AG08396 (cell line): ENCODE measurements at regions not wholly inside any gene's neighbourhood (a gene's known extent, or its start where the extent isn't known, plus 50 kb on each side); places are given as distances from the start of the nearest gene placed in this dataset.

Experiments used
- DNase-seq: peaks from one replicate; pipeline ENCODE4 v3.0.0; 2012; ENCODE audit warnings: low spot score, mixed read lengths

DNA sequence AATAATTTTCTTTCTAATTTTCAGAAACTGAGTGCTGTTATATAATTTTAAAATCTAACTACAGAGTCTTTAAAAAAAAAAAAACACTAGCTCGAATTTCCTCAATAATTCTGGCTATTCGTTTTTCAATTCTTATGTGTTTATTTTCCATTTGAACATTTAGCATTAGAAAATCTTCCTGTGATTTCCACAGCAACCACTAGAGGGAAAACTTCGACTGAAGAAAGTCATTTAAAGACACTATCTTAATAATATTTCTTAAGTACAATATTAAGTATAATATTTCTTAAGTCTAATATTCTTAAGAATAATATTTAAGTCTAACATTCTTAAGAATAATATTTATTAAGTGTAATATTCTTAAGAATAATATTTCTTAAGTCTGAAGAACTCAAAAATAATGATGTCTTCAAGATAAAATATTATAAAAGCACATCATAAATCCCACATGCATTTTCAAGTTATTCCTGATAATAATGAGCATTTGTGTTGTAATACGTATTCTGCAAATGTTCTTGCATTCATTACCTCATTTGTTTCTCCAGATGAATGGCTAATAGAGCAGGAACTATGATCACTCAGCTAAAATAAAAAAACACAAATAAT lies 118.4 kb upstream of the WDR17 start:
- DNase-seq: no peak

DNA sequence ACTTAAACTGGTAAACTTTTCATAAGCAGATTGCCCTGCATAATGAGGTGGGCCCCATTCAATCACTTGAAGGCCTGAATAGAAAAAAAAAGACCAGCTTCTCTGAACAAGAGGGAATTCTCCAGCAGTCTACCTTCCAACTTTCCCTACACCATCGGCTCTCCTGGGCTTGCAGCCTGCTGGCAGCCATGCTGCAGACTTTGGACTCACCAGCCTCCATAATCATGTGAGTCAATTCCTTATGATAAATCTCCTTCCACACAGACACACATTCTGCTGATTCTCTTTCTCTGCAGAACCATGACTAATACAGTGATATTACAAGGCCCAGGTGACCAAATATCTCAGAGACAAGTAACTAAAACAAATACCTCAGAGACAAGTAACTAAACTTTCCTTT lies 113.8 kb upstream of the WDR17 start:
- no peak for DNase-seq

DNA sequence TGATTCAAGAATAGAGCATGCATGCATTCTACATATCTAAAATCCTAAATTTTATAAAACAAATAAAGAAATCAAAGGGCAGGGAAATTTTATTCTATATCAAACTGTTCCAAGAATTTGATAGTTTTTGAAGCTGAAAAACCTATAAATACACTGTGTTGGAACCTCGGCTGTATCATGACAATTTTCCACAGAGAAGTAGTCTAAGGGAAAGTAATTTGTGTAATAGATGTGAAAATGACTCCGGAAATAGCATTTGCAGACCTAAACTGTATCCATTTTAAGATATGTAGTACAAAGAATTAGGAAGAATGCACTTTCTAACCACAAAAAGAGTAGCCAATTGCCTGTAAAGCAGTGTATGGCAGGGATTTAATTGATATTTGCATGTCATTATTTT lies 112.5 kb upstream of the WDR17 start:
- DNase-seq: no peak

DNA sequence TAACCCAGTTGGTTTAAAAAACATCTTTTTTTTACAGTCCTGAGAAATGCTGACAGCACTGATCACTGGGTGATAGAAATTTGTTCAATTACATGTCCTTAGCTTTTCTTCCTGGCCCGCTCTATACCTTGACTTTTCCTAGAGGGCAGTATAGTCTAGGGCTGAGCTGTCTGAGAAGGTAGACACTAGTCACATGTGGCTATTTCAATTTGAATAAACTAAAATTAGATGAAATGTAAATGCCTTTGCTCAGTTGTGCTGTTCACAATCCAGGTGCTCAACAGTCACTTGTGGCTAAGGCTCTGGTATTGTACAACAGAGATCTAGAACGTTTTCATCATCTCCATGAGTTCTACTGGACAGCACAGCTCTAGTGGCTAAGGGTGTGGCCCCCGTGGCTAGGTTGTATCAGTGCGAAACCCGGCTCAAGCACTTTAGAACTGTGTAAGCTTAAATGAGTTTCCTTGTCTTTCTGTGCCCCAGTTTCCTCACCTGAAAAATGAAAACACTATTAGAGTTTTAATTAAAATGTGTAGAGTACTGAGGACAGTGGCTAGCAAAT lies 111.6 kb upstream of the WDR17 start:
- no peak for DNase-seq

GRCh38 chr4:175954685-175955084 lies 111.0 kb upstream of the WDR17 start:
- DNase-seq: no peak

GRCh38 chr4:175961604-175962003 lies 104.0 kb upstream of the WDR17 start:
- DNase-seq: no peak

- DNase-seq: no peak
Measured at GRCh38 chr4:175970072-175970471, 95.6 kb upstream of the WDR17 start.

- no peak for DNase-seq
Measured at GRCh38 chr4:175970724-175971123, 94.9 kb upstream of the WDR17 start.

DNA sequence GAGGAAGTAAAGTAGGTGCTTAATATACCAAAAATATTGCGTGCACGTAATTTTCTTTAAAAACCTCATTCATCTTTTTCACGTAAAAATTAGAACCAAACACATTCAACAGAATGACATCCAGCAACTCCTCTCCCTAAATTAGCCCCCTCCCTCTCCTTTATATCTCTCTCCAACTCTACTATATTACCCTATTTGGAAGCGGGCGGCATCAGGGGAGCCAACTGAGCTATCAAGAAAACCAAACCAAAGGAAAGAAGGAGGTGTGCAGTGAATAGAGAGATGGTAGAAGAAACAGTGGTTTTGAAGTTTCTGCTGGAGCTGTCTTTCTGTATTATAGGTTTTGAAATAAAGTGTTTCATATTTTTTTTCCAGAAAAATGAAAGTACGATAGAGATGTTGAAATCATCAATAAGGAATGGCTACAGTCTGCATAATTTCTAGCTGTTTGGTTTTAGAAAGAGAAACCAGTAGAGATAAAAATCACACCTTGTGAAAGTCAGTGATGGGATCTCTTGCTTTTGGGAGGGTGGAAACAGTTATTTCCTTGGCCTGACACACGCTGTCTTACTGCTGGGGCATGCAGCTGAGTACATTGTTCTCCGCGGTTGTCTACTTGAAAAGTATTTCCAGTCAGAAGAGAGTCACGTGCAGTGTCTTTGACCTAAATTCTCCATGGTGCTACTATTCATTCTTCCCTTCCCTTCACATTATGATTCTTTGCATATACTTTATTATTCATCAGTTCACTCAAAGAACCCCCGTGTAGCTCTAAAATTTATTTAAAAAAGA lies 94.1 kb upstream of the WDR17 start:
- no peak for DNase-seq

- DNase-seq: no peak
Measured at GRCh38 chr4:175973027-175973923, 92.4 kb upstream of the WDR17 start.

DNA sequence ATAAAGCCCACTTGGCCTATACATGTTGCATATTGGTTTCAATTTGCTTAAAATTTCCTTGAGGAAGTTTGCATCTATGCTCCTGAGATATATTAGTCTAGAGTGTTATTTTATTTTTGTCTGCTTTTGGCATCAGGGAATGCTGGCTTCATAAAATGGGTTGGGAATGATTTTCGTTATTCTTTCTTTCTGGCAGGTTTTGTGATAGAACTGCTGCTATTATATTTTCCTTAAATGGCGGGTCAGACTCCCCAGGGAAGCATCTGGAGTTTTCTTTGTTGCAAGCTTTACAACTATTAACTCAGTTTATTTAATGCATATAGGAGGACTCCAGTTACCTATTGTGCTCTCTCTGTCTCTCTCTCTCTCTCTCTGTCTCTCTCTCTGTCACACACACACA lies 82.0 kb upstream of the WDR17 start:
- DNase-seq: no peak

GRCh38 chr4:175986668-175987067 lies 79.0 kb upstream of the WDR17 start:
- DNase-seq: no peak

DNA sequence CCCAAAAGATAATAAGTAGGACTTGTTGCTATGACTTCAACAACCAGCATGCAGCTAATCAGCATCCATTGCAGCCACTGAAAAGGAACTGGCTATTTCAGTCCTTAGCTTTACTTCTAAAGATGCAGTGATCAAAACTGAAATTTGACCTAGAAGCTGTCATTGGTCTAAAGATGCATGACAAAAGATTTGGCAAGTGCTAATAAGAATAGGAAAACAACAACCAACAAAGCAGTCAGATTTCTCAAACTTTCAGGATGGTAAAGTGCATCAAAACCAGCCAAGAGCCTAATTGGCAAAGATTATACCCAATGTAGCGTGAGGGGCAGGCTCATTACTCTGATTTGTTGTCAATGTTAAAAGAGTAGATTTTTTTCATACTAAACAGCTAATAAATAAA lies 77.1 kb upstream of the WDR17 start:
- DNase-seq: no peak

DNA sequence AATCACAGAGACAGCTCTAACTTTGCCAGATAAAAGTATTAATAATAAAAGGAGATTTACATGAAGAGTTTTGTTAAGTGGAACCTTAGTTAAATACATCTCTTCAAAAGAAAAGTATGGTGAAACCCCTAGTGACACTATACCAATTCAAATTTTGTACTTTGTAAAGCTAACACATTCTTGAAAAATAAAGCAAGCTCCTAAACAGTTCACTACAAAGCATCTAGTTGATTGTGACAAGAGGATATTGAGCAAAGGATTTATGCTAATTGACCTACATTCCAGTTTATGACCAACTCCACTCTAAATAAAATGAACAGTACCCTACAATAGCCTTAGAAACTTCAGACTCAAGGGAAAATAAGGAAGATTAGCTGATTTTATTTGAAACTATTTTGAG lies 69.4 kb upstream of the WDR17 start:
- no peak for DNase-seq

DNA sequence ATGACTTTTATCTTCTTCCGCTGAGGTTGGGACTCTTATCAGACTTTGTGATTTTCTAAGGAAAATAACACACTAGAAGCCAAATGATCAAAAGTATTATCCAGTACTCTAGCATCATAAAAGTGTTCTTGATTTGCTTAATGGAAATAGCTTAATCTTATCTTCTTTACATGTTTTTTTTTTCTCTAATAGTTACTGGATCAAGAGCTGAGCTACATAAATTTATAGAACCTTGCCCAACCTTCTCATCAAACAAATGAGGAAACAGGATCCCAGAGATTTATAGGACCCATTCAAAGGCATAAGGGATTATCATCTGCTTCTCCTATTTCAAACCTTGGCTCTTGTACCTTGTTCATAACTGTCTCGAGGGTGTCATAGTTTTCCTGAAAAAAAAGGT lies 68.3 kb upstream of the WDR17 start:
- no peak for DNase-seq

DNA sequence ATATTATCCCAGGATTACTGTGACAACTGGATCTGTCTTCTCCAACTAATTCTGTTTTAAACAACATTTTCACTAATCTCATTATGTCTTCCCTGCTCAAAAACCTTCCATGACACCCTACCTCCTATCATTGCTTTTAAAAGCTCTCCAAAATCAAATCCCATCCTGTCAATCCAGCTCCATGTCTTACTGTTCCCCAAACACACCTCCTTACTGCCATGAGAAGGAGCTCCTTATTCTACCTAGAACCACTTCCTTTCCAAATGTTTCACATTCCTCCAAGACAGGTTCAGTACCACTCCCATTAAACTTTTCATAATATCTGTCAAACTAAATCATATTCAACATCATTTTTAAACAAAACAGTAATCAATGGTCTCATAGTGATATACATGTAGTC lies 66.9 kb upstream of the WDR17 start:
- DNase-seq: no peak

GRCh38 chr4:175999944-176000343 lies 65.7 kb upstream of the WDR17 start:
- no peak for DNase-seq

DNA sequence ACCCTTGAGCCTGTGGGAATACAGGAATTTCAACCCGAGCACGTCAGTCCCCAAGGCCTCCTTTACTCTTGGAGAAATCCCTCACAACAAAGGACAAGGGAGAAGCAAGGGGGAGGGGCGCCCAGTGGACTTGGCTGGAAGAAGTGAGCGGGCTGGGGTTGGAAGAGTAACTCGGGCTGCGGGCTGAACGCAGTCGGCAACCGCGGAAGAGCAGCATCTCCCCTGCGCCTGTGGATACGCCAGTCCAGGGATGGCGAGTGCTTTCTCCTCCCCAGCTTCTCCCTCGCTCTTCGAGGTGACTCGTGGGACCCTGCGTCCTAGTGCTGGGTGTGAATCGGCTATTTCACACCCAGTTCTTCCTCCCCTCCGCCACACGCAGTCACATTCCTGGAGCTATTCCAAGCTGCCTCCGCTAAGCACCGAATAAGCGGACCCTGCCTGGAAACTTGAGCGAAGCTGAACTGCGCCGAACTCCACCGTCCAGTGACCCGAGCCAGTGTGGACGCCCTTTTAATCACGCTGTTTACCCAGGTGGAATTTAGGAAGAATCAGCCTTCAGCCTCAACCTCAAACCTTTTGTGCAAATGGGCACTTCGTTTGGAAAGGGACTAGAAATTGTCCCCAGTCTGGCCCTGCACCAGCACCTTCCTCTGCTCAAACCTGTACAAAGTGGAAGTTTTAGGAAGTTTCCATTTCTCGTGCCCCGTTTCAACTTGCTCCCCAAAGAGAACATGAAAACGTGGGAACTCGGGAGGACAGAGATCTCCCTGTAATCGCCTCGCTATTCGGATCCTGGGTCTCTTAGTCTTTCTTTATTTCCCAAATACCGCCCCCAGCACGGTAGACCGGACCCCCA lies 64.3 kb upstream of the WDR17 start:
- peak; percentile 18 for DNase-seq

DNA sequence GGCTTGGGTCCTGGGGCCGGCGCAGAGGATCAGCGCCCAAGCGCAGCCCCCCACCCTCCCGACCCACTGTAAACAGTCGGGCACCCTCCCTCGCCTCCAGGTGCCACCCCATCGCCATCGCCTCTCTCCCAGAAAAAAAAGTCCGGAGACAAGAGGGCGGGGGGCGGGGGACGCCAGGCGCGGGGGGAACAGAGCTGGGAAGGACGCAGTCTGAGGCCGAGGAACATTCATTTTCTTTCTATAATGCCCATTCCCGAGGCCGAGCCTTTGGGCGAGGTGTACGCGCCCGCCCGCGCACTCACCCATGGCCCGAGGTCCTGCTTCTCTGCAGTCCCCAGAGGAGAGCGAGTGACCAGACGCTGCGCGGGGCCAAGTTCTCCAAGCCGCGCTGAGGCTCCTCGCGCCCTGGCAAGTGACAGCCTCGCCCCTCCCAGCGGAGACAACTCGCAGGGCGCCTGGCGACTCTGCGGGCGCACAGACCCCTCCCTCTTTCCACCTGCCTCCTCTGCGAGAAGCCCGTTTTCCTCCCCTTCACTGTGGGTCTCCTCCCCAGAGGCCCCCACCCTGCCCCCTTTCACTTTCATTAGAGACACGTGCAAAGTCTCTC lies 63.5 kb upstream of the WDR17 start:
- peak; percentile 37 for DNase-seq

- DNase-seq: no peak
Measured at GRCh38 chr4:176005766-176006165, 59.9 kb upstream of the WDR17 start.

- no peak for DNase-seq
Measured at GRCh38 chr4:176009254-176009653, 56.4 kb upstream of the WDR17 start.
